Choroid plexus epithelial cell (primary cell): ENCODE measurements at regions not wholly inside any gene's neighbourhood (a gene's known extent, or its start where the extent isn't known, plus 50 kb on each side); places are given as distances from the start of the nearest gene placed in this dataset.

Experiments
- DNase-seq: peaks from one replicate; pipeline ENCODE4 v3.0.0-alpha.2; 2010; ENCODE audit warnings: low read depth
- H3K4me3 ChIP-seq: 2 replicates; pipeline ENCODE4 v1.5.1; 2011; ENCODE audit warnings: low read depth, mild to moderate bottlenecking, control low read depth, low read length, moderate library complexity
- CTCF ChIP-seq: conservative IDR thresholded peaks from 2 replicates; pipeline ENCODE4 v1.5.1; 2011; ENCODE audit warnings: low read depth, mild to moderate bottlenecking, control low read depth, inconsistent platforms, low read length, moderate library complexity

GRCh38 chr11:95434489-95435057, 203.6 kb upstream of the SESN3 start:
- H3K4me3 ChIP-seq: no peak overlapping the region
- DNase-seq: no peak
- no peak for TF ChIP-seq CTCF

GRCh38 chr11:95434009-95434408, 203.0 kb upstream of the SESN3 start:
- no peak for TF ChIP-seq CTCF
- DNase-seq: no peak
- H3K4me3 ChIP-seq: no peak overlapping the region

GRCh38 chr11:95432714-95433503, 201.9 kb upstream of the SESN3 start:
- no peak for DNase-seq
- no peak overlapping the region for H3K4me3 ChIP-seq
- TF ChIP-seq CTCF: no peak

DNA sequence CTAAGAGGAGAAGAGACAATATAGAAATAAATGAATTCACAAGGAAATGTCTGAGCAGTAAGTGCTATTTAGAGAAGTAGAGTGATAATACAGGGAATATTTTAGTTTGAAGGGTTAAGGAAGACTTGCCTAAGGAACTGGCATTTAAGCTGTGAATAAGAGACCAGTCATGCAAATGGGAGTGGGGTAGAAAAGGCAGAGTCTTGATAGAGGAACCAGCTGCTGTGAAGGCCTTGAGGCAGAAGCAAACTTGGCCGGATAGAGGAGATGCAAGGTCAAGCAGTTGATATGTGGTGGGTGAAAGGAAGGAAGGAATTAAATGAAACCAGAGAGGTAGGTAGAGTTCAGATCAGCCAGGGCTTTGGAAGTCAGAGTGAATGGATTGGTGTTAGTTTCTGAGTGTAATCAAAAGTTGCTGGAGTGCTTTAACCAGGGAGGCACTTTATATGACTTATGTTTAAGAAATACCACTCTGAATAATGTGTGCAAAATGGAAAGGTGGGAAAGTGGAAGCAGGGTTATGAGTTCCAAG, 198.4 kb upstream of the SESN3 start:
- no peak overlapping the region for H3K4me3 ChIP-seq
- TF ChIP-seq CTCF: no peak
- no peak for DNase-seq

DNA sequence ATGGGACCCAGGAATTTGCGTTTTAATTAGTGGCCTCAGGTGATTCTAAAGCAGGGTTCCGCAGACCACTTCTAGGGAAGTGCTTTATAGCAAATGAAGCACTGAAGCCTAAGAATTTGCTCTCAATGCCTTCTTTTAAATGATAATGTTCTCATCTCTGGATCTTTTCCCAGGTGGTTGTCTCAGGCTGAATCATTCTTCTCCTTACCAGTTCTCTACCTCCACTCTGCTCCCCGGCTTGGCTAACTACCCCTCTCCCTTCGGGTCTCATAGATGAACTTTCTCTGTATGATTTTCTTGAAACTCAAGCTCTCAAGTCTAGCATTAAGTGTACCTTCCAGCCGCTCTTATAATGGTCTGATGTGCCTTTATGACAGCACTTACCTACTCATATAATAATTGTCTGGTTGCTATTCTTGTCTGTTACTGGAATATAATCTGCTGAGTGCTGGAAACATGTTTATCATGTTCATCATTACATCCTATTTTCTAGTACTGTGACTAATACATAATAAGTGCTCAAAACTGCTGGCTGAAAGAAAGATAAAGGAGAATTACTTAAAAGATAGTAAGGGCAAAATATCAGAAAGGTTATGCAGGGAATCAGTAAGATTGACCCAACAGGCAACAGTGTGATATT, 195.9 kb upstream of the SESN3 start:
- no peak overlapping the region for H3K4me3 ChIP-seq
- no peak for DNase-seq
- no peak for TF ChIP-seq CTCF

DNA sequence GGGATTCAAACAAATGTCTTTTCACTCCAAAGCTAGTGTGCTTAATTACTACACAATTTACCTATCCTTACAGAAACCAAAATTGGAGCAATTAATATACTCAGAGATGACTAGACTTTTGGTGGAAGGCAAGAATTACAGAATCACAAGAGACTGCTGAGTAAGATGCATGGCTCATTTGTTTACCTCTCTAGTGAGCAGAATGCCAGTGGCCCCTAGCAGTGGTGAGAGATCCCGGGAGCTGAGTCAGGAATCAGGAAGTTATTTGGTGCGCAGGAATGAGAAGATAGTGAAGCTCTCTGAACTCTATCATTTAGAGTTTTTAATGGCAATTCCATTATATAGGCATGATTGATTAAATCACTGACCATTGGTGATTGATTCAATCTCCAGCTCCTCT, 188.9 kb upstream of the SESN3 start:
- DNase-seq: peak; percentile 65
- no peak for TF ChIP-seq CTCF
- no peak overlapping the region for H3K4me3 ChIP-seq
